ENCODE measurements at regions not wholly inside any gene's neighbourhood (a gene's known extent, or its start where the extent isn't known, plus 50 kb on each side); places are given as distances from the start of the nearest gene placed in this dataset.
"Not testable (repeated sequence)": the region's sequence is repeated elsewhere in the genome, so short reads cannot be mapped to it uniquely, and the experiment has no call there.

GRCh38 chr10:101280511-101280910 is 51.2 kb upstream of the LBX1 start:
- Histone ChIP-seq H2AFZ (no peak overlapping the region), H3F3A (replicated peaks; ENCODE audit: low read depth) (no peaks in the 10 kb centered on the region), H3K9me2 (ENCODE audit: insufficient read depth) (no peaks in the 10 kb centered on the region), H3K36me3 (ENCODE audit: insufficient read depth) (no peaks in the 10 kb centered on the region), H3K27ac (ENCODE audit: low read depth) (no peak overlapping the region), H3K79me2 (replicated peaks; ENCODE audit: insufficient read depth) (no peaks in the 10 kb centered on the region), H3K4me1 (ENCODE audit: insufficient read depth) (peaks cover 29% of the 10 kb centered on the region), H3K4me3 (no peak overlapping the region), H3K27me3 (ENCODE audit: insufficient read depth) (peaks cover 48% of the 10 kb centered on the region), H3K4me2 (no peak overlapping the region), H4K20me1 (replicated peaks; ENCODE audit: insufficient read depth) (no peaks in the 10 kb centered on the region; the same call in 1 of the 2 replicates)
- Mint-ChIP-seq H3K27me3 (ENCODE audit: insufficient read depth, low read depth, poor library complexity) (peaks cover 40% of the 10 kb centered on the region), H3K9me3 (no peaks in the 10 kb centered on the region), H3K4me3 (no peak overlapping the region), H3K27ac (no peak overlapping the region), H3K4me1 (peaks cover 35% of the 10 kb centered on the region), H3K36me3 (ENCODE audit: low read depth) (no peaks in the 10 kb centered on the region)
- DNase-seq (ENCODE audit: low spot score) (no peak), ATAC-seq (no peak)
- TF ChIP-seq JUNB (IDR thresholded peaks at IDR 0.05; ENCODE audit: unreplicated experiment) (no peak), REST (IDR thresholded peaks at IDR 0.05; ENCODE audit: unreplicated experiment) (no peak), EZH2 (IDR thresholded peaks at IDR 0.05; ENCODE audit: low read depth, unreplicated experiment) (no peak), NANOG (IDR thresholded peaks at IDR 0.05; ENCODE audit: borderline replicate concordance) (no peak), ZNF462 (CRISPR knock-in tag; IDR thresholded peaks at IDR 0.05) (no peak)

- not testable (repeated sequence) for H3K9me2 ChIP-seq (ENCODE audit: insufficient read depth); ATAC-seq; H3K4me3 ChIP-seq; H2AFZ ChIP-seq; H3K9me3 Mint-ChIP-seq; H3K27ac ChIP-seq (ENCODE audit: low read depth); H4K20me1 ChIP-seq (replicated peaks; ENCODE audit: insufficient read depth); H3K4me3 Mint-ChIP-seq; H3K36me3 Mint-ChIP-seq (ENCODE audit: low read depth); H3K36me3 ChIP-seq (ENCODE audit: insufficient read depth); DNase-seq (ENCODE audit: low spot score); H3F3A ChIP-seq (replicated peaks; ENCODE audit: low read depth); H3K4me2 ChIP-seq; H3K79me2 ChIP-seq (replicated peaks; ENCODE audit: insufficient read depth); H3K27ac Mint-ChIP-seq
- H3K27me3 Mint-ChIP-seq (ENCODE audit: insufficient read depth, low read depth, poor library complexity) = peaks cover 44% of the 10 kb centered on the region
- H3K4me1 Mint-ChIP-seq = peaks cover 36% of the 10 kb centered on the region
- Histone ChIP-seq H3K4me1 (ENCODE audit: insufficient read depth) (peaks cover 30% of the 10 kb centered on the region), H3K27me3 (ENCODE audit: insufficient read depth) (peaks cover 49% of the 10 kb centered on the region)
Observed at GRCh38 chr10:101280921-101281320, 51.7 kb upstream of the LBX1 start.

Data from GM23338 (cell line).